NK-92 treated with Interleukin-12 subunit alpha and Interleukin-12 subunit beta, amount 100 ng/mL, for 24 hours (cell line): ENCODE measurements at regions not wholly inside any gene's neighbourhood (a gene's known extent, or its start where the extent isn't known, plus 50 kb on each side); places are given as distances from the start of the nearest gene placed in this dataset.

Experiments
- DNase-seq: peaks from one replicate; lab custom pipeline; 2025; lab: John Stamatoyannopoulos, UW

DNA sequence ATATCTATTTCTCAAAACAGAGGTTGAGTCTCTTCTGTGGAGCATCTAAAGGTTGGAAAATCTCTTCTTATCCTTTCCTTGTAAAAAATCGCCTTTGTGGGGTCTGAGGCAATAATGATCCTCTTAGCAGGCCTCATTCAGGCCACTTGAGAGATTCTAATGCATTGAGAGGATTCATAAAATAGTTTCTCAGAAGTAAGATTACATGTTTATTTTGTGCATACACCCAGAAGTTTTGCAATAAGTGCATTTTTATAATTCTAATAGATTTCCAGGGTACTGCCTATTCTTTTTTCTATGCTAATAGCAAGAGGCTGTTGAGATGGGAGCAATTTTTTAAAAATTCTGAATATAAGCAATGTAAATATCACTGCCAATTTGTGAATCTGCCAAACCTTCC, 342.2 kb upstream of the KLF12 start:
- no peak for DNase-seq

DNA sequence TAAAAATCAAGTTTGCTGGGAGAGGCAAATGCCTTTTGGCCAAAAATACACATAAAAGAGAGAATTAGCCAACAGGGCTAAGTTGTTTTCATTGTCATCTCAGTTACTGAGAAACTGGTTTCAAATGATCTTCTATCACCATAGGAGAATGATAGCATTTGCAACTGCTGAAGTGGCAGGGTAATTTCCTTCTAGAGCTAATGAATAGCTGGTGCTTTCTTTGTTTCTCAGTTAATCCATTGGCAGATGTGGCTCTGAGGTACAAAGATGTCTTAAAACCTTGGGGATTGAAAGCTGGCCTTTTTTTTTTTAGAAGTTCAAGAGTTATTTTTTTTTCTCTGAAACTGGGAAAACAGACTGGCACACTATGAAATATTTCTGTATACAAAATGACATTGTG, 332.7 kb upstream of the KLF12 start:
- no peak for DNase-seq

DNA sequence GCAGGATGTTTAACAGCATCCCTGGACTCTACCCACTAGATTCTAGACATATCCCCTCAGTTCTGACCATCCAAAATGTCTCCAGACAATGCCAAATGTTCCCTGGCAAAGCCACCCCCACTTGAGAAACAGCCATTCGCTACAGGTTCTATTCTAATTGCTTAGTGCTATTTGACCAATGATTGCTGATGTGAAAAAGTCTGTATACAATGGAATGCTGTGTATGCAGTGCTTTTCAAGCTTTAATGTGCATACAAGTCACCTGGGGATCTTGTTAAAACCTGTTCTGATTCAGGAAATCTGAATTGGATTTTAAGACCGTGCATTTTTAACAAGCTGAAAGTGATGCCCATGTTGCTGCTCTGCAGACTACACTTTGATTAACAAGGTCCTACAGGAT, 331.8 kb upstream of the KLF12 start:
- DNase-seq, result no peak

DNA sequence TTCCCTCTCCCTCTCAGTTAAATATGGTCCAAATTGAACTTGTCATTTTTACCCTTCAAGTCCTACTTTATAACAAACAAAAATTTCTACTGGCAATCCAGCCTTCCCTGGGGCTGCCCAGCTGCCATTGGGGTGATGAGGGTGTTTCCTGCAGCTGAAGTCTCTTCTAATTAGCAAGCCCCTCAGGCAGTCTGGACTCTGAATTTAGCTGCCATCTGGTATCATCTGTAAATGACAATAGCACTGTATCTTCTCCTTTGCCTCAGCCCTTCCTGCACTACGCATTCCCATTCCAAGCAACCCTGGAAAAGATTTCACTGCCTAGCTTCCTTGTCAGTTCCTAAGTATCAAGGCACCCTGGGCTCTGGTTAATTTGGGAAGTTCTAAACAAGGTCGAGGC, 331.1 kb upstream of the KLF12 start:
- no peak for DNase-seq

DNA sequence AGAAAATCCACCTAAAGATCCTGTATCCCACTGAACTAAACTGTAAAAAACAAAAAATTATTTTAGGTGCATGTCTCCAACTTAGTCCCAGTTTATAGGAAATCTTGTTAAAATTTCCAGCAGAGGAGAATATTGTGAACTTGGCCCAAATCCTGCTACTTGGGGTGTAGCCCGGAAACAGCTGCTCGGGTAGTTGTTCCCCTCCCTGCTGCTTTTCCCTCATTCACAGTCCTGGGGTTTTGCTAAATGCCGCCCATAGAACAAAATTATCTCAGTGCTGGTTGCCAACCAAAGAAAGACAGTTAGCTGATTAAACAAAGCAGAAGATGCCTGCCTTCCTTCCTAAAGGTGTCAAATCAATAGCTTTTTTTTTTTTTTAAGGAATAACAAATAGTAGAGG, 330.5 kb upstream of the KLF12 start:
- no peak for DNase-seq

DNA sequence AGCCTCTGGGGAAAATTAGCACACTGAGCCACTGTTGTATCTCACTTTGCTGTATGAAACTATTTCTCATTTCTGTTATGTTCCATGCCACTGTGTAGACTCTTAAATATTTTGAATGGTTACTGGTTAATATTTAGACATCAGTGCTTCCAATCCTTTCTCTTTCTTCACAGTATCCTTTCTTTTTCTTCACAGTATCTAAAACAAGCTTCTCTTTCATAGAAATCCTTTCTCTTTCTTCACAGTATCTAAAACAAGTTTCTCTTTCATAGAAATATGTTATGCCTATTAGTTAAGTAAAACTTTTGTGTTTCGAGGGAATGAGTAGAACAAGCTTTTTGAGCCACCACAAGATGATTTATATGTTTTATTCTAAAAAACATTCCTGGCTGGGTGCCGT, 326.8 kb upstream of the KLF12 start:
- DNase-seq, result no peak

DNA sequence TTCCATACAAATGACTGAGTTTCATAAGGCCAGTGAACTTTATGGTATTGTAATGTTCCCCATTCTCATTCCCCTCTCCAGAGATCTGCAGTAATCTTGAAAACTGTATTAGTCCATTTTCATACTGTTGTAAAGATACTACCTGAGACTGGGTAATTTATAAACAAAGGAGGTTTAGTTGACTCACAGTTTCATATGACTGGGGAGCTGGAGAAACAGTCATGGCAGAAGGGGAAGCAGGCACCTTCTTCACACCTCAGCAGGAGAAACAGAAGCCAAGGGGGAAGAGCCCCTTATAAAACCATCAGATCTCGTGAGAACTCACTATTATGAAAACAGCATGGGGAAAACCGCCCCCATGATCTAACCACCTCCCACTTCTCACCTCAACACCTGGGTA, 318.7 kb upstream of the KLF12 start:
- no peak for DNase-seq

DNA sequence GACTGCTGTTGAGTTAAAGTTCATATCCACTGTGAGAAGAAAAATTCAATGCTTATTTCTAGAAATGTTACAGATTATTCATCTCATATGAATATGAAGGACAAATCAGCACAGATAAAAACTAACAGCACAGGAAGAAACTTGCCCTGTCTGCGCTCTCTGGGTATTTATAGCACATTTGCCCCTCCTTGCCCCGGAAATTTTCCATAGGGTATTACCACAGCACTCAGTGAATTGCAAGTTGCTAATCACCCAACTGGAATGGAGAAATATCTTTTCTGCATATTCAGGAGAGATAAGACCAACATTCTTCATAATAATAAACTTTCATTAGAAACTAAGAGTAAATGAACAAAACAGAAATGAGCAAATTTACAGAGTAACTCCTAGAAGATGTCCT, 318.0 kb upstream of the KLF12 start:
- no peak for DNase-seq

DNA sequence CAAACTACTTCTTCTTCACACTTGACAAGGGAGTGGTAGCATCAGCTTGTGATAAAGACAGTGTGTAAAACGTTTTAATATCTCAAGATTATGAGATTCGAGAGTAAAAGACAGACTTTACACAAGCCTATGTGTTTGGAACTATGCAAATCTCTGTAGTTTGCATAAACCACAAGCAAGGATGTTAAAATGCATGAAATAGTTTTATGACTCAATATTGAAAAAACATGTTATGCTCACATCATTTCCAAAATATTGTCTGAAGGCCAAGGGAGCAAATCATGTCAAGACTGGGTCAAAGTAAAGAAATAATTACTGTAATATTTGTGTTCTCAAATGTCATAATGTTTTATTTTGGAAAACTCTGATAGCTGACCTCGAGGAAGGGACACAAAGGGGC, 316.8 kb upstream of the KLF12 start:
- DNase-seq, result no peak

DNA sequence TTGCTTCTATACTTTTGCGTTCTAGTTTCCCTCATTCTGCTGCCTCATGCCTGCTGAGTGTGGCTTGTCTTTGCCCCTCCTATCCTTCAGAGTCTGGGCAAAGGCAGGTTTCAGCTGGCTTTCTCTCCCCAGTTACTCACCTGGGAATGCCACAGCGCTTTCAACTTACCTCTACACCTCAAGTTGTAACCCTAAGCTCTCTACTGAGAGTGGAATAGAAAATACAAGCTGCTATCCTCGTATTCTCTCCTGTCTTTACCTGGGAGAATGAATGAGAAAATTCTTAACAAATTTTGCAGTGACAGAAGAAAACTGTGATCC, 316.3 kb upstream of the KLF12 start:
- no peak for DNase-seq

DNA sequence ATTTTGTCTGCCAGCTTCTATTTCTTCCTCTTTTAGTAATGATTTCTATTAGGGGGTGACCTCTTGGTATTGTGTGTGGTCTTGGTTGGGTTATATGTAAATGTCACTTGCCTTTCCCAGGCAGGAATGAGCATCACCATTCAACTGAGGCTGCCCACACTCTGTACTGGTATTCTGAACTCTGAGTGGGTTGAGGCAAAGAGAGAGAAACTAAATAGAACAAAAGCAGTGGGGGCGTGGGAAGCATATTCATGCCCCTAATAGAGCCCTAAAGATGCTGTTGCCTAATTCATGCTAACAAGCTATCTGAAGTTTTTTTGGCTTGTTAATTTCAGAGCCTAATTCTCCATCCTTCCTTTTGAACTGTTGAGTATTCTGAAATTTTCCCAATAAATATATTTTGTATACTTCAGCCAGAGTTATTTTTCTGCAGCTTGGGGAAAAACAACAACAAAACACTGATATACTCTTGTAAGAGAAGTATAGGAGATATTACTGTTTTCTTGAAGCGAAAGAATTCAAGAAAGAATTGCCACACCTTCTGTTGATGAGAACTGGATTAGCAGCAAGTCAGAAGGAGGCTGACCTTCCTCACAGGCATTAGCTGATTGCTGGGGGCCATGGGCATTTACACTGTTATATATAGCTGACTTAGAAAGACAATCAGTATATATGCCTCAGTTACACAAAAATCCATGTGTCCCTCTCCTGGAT, 315.8 kb upstream of the KLF12 start:
- DNase-seq, result no peak

DNA sequence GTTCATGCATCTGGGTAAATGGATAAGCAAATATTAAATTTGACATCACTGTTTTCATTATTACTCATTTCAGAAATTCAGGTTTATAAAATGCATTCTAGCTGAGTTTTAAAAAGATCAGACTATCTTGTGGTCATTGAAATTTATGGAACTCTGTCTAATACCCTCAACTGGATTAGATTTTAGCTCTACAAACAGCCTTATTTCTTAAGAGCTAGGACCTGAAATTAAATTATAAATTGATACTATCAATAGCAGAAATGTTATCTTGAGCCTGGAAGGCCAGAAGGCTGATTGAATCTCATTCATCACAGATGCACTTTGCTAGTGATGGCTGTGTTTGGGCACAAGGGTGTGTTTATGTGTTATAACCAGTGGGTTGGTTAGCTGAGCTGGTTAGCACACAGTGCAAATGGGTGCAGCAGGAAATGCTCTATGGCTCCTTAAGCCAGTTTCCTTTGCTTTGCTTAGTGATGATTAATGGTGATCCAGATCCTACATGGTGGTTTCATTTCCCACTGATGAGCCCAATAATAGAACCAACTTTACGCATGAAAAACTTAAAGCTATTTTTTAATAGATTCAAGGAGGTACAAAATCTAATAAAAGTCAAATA, 310.8 kb upstream of the KLF12 start:
- no peak for DNase-seq

DNA sequence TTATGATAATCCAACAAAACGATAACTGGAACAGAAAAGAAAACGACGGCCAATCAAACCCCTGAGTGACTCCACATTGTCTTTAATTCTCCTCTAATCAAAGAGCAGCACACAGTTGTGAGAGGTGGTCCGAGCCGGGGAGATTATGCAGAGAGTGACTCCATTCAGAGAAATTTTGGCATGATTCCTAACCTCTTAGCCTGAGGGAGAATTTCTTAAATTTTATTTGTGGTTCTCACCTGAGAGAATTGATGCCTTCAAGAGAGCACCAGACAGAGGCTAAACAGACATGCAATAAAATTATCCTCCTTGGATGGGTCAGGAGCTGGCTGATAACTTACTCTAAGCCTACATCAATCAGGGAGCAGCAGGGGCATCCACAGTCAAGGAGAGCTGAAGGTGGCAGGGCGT, 310.0 kb upstream of the KLF12 start:
- no peak for DNase-seq

DNA sequence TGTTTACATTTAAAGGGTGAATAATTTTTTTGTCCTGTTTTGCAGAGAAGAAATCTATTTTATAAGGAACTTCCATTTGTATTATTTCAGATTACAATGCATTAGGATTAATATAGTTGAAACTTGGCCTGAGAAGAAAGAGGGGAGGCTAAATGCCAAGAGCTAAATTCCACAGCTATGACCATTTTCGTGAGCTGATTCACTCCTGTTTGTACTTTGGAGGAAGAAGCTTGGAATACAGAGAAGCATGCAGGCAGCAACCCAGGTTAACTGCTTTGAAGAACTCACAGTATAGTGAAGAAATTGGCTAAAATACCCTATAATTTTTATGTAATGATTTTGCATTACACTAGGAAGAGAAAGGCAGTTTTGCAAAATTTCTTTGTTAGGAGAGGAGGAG, 309.4 kb upstream of the KLF12 start:
- no peak for DNase-seq

DNA sequence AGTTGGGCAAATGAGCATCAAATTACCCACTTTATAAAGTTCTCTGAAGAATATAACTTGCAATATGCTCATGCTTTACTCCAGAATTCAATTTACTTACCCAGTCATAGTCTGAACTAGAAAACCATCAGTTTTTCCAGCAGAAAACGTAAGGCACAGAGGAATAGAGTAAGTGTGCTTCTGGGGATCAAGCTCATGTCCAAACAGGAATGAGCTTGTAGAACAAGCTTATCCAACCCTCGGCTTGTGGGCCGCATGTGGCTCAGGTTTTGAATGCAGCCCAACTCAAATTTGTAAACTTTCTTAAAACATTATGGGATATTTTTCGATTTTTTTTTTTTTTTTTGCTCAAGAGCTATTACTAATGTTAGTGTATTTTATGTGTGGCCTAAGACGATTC, 308.5 kb upstream of the KLF12 start:
- no peak for DNase-seq

DNA sequence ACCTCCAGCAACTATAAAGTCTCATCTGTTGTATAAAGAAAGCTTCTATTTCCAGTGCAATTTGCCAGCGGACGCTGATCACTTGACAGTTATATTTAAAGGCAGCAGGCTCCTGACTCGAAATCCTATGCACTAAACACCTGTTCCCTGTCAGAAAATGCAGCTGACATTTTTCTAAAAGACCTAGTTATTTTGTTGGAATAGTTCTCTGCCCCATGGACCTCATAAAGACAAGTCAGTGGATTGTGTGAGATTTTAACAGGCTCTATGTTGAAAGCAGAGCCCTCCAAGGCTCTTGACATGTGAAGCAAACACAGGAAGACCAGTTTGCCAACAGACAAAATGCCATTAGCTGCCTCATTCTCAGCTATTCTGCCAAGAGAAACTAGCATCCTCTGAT, 304.7 kb upstream of the KLF12 start:
- no peak for DNase-seq

DNA sequence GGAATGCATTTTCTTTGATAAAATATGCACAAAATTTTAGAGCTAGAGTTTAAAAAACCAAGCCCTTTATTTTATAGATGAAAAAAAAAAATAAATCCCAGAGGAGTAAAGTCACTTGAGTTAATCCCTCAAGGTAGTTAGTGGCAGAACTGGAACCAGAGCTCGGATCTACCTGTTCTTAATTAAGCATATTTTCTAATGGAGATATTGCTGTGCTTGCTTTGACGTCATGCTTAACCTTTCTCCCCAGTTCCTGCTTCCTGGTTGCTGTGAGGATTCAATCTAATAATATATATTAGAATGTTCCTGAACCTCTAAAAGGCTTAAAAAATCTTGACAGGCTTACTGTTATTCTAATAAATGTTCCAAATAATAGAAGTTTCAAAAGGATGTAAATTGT, 300.6 kb upstream of the KLF12 start:
- DNase-seq, result no peak

DNA sequence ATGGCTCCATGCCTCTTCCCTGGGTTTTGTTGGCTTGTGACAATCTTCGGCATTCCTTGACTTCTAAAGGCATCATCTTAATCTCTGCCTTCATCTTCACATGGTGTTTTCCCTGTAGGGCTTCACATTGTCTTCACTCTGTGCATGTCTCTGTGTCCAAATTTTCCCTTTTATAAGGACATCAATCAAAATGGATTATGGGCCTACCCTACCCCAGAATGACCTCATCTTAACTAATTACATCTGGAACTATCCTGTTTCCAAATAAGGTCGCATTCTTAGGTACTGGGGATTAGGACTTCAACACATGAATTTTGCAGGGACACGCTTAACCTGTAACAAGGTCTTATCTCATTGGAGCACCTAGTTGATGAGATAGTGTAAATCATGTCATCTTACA, 290.3 kb upstream of the KLF12 start:
- DNase-seq, result no peak

DNA sequence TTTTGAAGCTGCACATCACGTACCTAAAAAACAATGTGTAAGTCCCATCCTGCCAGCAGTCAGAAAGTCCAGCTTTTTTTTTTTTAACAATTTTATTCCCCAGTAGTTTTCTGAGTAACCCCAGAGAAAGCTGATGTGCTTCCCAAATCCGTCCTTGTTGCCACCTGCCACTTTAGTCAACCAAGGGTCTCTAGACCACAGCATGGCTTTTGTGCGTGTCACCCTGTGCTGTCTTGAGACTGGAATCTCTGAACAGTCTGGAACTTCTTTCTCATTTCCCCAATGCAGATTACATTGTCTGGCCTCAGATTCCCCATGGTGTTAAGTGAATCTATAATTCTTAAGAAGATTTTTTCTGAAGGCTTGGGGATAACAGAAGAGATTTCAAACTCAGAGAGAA, 289.2 kb upstream of the KLF12 start:
- DNase-seq, result no peak

DNA sequence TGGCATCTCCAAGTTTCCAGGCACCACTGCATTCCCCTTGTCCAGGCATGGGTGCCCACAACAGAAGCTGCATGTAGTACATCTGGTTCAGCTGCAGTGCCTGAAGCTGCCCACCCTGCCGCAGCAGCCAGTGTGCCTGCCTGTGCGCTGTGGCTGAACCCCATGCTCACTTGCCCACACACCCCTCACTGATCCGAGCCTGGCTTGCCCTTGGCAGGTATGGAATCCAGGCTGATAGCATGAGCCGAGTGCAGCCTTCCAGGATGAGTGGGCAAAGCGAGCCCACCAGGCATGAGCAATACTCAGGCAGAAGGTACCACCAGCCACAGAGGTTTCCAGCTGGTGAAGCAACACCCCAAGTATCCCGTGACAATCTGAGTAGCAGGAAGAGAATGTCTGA, 280.3 kb upstream of the KLF12 start:
- no peak for DNase-seq

DNA sequence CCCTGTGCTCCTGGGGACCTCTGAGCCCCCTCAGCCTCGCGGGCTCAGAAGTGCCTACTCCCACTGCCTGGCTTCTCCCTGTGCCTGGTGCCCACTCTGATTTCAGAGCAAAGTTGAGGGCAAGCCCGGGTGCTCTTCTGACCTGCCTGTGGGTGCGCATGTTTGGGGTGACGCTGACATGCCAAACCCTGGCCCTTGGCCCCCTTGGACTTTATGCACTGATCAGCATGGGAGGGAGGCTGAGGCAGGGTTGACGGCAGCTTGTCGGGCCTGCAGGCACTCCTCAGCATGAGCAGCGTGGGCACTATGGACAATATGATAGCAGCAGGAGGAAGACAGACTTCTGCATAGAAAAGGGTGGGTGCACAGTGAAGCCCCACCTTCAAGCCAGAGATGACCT, 279.3 kb upstream of the KLF12 start:
- no peak for DNase-seq

DNA sequence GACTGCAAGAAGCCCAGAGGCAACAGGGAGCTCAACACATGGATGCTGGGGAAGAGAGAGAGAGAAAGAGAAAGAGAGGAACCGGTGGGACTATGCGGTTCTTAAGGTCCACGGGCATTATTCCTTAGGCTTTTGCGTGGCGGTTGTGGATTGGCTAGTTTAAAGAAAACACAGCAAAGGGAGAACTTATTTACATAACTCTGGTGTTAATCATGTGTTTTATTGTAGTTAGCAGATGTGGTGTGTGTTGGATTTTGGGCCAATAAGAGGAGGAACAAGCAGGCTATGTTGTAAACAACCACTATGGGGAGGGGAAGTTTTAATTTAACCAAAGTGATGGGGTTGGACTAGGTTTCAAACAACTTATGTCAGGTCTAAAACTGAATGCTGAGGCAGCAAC, 275.3 kb upstream of the KLF12 start:
- DNase-seq, result no peak

DNA sequence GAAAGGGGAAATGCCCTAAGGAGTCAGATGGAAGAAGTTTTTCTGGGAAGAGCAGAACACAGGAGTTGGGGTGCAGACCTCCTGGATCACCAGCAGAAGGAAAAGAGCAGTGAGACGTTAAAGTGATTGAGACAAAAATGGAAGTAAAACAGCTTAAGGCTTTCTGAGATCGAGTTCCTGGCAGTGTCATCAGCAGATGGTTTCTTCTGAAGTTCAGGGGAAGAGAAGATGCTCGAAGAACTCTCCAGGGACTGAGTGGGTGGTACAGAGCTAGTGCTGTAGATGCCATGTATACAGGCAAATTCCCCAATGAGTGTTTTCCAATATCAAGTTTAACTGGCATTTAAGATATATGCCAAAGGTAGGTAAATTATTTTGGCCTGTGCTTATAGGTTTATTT, 272.2 kb upstream of the KLF12 start:
- DNase-seq, result no peak

DNA sequence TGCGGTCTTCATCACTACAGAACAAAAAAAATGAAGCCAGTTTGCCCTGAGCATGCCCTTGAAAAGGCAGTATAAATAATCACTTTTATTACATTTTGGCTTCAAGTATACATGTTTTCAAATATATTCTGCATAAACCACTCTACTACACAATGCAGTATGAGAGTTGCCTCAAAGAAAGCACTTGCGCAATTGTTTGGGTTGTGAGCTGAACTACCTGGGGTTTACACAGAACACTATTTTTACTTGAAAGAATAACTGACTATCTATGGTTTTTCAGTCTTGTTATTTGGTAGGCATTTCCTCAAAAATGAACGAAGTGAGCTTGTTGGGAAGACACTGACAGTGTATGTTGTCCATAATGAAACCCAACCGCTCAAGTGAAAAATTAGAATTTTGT, 264.4 kb upstream of the KLF12 start:
- DNase-seq, result no peak

DNA sequence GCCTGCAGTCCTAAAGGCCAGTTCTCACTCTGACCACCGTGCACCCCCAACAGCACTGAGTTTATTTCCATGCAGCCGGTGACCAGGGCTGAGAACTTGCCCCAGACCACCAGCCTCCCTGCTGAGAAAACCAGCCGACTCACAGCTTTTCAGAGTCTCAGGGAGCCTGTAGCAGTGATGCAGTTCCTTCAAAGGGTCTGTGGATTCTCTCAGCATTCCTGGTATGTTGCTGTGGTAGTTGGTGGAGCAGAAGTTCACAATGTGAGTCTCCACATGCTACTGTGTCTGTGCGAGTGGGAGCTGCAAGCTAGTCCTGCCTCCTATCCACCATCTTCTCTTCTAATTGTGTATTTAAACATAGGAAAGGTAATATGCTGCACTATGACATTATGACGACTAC, 254.9 kb upstream of the KLF12 start:
- DNase-seq, result no peak
